ENCODE measurements at regions not wholly inside any gene's neighbourhood (a gene's known extent, or its start where the extent isn't known, plus 50 kb on each side); places are given as distances from the start of the nearest gene placed in this dataset.

GRCh38 chr20:48547664-48548063 is 280.1 kb downstream of the PREX1 start:
- TF ChIP-seq CTCF (IDR thresholded peaks at IDR 0.05) (no peak), POLR2A (IDR thresholded peaks at IDR 0.05) (no peak)

Measured in esophagus squamous epithelium (tissue), 4 donors.